Activated T-cell treated with anti-CD3 and anti-CD28 coated beads, Interleukin-2, amount 50 U/mL, for 4 hours (primary cell): ENCODE measurements at regions not wholly inside any gene's neighbourhood (a gene's known extent, or its start where the extent isn't known, plus 50 kb on each side); places are given as distances from the start of the nearest gene placed in this dataset.

Experiments used
- ATAC-seq, 2 donors: fragments of 200-7000 bp; cut with Tn5 transposase; one replicate each; pipeline ENCODE4 v1.10.0; 2021
- DNase-seq: peaks from one replicate; pipeline ENCODE4 v3.0.0-alpha.2; 2020
- H3K27me3 Mint-ChIP-seq: one replicate; pipeline ENCODE4 v1.8.0; 2021; ENCODE audit warnings: low read depth, mixed read lengths
- H3K36me3 Mint-ChIP-seq: one replicate; pipeline ENCODE4 v1.8.0; 2022; ENCODE audit warnings: mixed read lengths; ENCODE audit not compliant: insufficient read depth
- H3K4me1 Mint-ChIP-seq: one replicate; pipeline ENCODE4 v1.8.0; 2021; ENCODE audit warnings: low read depth, mixed read lengths
- H3K4me3 Mint-ChIP-seq: one replicate; pipeline ENCODE4 v1.8.0; 2021; ENCODE audit warnings: mild to moderate bottlenecking, moderate library complexity, mixed read lengths
- H3K9me3 Mint-ChIP-seq: one replicate; pipeline ENCODE4 v1.8.0; 2021; ENCODE audit warnings: mixed read lengths

GRCh38 chr20:59453759-59454560, 150.4 kb upstream of the PHACTR3 start:
- Mint-ChIP-seq H3K36me3 (no peaks in the 10 kb centered on the region), H3K4me1 (peaks cover 2% of the 10 kb centered on the region), H3K9me3 (no peaks in the 10 kb centered on the region), H3K27me3 (peaks cover 30% of the 10 kb centered on the region), H3K4me3 (no peak overlapping the region)
- ATAC-seq (no peak), DNase-seq (no peak)

GRCh38 chr20:59455402-59456341, 148.7 kb upstream of the PHACTR3 start:
- ATAC-seq = no peak
- Mint-ChIP-seq H3K4me1 (peaks cover 2% of the 10 kb centered on the region), H3K4me3 (no peak overlapping the region), H3K27me3 (peaks cover 18% of the 10 kb centered on the region), H3K36me3 (no peaks in the 10 kb centered on the region), H3K9me3 (no peaks in the 10 kb centered on the region)
- no peak for DNase-seq

- no peak for DNase-seq
- peaks cover 14% of the 10 kb centered on the region for H3K27me3 Mint-ChIP-seq
- no peaks in the 10 kb centered on the region for H3K36me3 Mint-ChIP-seq
- no peak for ATAC-seq
- H3K4me3 Mint-ChIP-seq = no peak overlapping the region
- peaks cover 2% of the 10 kb centered on the region for H3K4me1 Mint-ChIP-seq
- no peaks in the 10 kb centered on the region for H3K9me3 Mint-ChIP-seq
Observed at GRCh38 chr20:59456342-59457279, 147.7 kb upstream of the PHACTR3 start.

DNA sequence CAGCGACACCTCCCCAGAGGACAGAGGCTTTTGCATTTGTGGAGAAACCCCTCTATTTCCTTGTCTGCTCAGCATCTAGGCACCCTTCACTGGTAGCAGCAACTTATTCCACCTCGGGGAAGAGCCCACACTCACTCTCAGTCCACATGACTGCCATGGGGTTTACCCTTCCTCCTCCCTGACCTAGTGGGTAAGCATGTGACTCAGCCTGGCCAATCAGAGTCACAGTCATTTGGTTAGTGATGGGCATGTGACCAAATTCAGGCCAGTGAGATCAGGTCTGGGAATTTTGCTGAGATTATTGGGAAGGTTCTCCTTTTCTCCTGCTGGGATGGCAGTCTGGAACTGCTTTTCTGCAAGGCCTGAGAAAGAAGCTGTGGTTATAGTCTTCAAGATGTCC, 145.7 kb upstream of the PHACTR3 start:
- no peaks in the 10 kb centered on the region for H3K9me3 Mint-ChIP-seq
- H3K4me1 Mint-ChIP-seq = peaks cover 2% of the 10 kb centered on the region
- DNase-seq = no peak
- no peaks in the 10 kb centered on the region for H3K36me3 Mint-ChIP-seq
- no peak for ATAC-seq
- no peak overlapping the region for H3K4me3 Mint-ChIP-seq
- peaks cover 10% of the 10 kb centered on the region for H3K27me3 Mint-ChIP-seq

GRCh38 chr20:59459586-59459985, 144.8 kb upstream of the PHACTR3 start:
- Mint-ChIP-seq H3K4me3 (no peak overlapping the region), H3K4me1 (peaks cover 2% of the 10 kb centered on the region), H3K36me3 (no peaks in the 10 kb centered on the region), H3K9me3 (no peaks in the 10 kb centered on the region), H3K27me3 (peaks cover 10% of the 10 kb centered on the region)
- DNase-seq = no peak
- ATAC-seq = no peak

GRCh38 chr20:59460352-59460751, 144.0 kb upstream of the PHACTR3 start:
- no peak for ATAC-seq
- Mint-ChIP-seq H3K4me1 (peaks cover 2% of the 10 kb centered on the region), H3K27me3 (peaks cover 10% of the 10 kb centered on the region), H3K36me3 (no peaks in the 10 kb centered on the region), H3K9me3 (no peaks in the 10 kb centered on the region), H3K4me3 (no peak overlapping the region)
- DNase-seq = no peak

GRCh38 chr20:59461526-59461925, 142.8 kb upstream of the PHACTR3 start:
- H3K4me3 Mint-ChIP-seq = no peak overlapping the region
- no peak for ATAC-seq
- H3K27me3 Mint-ChIP-seq = peaks cover 10% of the 10 kb centered on the region

GRCh38 chr20:59462249-59462648, 142.1 kb upstream of the PHACTR3 start:
- Mint-ChIP-seq H3K27me3 (peaks cover 10% of the 10 kb centered on the region), H3K4me1 (no peaks in the 10 kb centered on the region), H3K36me3 (no peaks in the 10 kb centered on the region), H3K9me3 (no peaks in the 10 kb centered on the region), H3K4me3 (no peak overlapping the region)
- DNase-seq = no peak
- ATAC-seq = no peak

More at GRCh38 chr20:59461526-59461925, 142.8 kb upstream of the PHACTR3 start:
- Mint-ChIP-seq H3K36me3 (no peaks in the 10 kb centered on the region), H3K9me3 (no peaks in the 10 kb centered on the region), H3K4me1 (no peaks in the 10 kb centered on the region)
- no peak for DNase-seq

GRCh38 chr20:59463541-59463940, 140.8 kb upstream of the PHACTR3 start:
- H3K4me1 Mint-ChIP-seq = no peaks in the 10 kb centered on the region
- no peak overlapping the region for H3K4me3 Mint-ChIP-seq
- no peak for ATAC-seq
- H3K27me3 Mint-ChIP-seq = peaks cover 5% of the 10 kb centered on the region
- H3K36me3 Mint-ChIP-seq = no peaks in the 10 kb centered on the region
- no peak for DNase-seq
- H3K9me3 Mint-ChIP-seq = no peaks in the 10 kb centered on the region

DNA sequence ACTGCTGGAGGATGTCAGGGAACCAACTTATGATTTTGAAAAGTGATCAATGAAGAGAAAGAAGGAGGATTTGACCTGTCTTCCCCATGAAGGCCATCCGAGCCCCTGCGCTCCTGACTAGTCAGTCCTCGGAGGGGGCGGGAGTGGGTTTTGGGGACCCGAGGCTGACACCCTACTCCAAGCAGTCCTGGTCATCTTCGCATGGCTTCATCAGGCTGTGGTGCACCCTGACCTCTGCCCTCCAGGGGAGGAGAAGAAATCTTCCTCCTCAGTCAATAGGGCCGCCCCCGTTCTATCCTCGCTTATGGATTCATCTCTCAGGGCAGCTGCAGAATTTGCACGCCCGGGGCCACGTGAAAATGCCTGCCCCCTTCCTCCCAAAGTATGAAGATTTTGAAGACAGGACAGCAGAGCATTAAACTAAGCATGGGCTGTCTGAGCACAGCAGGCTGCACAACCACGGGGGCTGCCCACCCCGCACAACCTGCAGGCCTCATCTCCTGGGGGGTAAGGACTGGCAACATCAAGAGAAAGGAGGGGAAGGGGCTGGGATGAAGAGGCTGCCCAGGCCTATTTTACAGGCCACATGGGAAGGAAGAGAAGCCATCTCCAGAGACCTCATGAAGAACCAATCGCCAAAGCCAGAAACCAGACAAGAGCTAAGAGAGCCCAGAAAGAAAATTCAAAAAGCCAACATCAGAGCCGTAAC, 138.1 kb upstream of the PHACTR3 start:
- no peaks in the 10 kb centered on the region for H3K4me1 Mint-ChIP-seq
- H3K36me3 Mint-ChIP-seq = no peaks in the 10 kb centered on the region
- H3K4me3 Mint-ChIP-seq = no peak overlapping the region
- no peaks in the 10 kb centered on the region for H3K27me3 Mint-ChIP-seq
- DNase-seq (no peak), ATAC-seq (no peak)
- no peaks in the 10 kb centered on the region for H3K9me3 Mint-ChIP-seq

DNA sequence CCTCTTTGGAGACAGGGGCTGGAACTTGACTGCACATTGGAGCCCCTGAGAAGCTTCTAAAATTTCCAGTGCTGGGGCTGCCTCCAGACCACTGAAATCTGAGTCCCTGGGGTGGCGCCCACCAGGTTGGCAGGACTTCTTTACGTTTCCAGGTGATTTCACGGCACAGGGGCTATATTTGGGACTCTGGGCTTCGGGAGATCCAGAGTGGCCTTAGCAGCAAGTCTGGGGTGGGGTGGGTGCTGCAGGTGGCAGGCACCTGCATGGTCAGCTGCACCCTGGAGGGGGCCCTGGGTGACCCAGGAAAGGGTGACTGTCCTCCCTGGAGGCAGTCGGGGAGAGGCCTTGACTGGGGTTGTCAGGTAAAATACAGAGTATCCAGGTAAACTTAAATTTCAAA, 135.5 kb upstream of the PHACTR3 start:
- ATAC-seq (no peak), DNase-seq (no peak)
- Mint-ChIP-seq H3K4me3 (no peak overlapping the region), H3K4me1 (no peaks in the 10 kb centered on the region), H3K27me3 (peaks cover 3% of the 10 kb centered on the region), H3K9me3 (no peaks in the 10 kb centered on the region), H3K36me3 (no peaks in the 10 kb centered on the region)

- Mint-ChIP-seq H3K9me3 (no peaks in the 10 kb centered on the region), H3K27me3 (peaks cover 5% of the 10 kb centered on the region), H3K4me1 (no peaks in the 10 kb centered on the region), H3K4me3 (no peak overlapping the region), H3K36me3 (no peaks in the 10 kb centered on the region)
- ATAC-seq (no peak), DNase-seq (no peak)
Observed at GRCh38 chr20:59469267-59470252, 134.8 kb upstream of the PHACTR3 start.

DNA sequence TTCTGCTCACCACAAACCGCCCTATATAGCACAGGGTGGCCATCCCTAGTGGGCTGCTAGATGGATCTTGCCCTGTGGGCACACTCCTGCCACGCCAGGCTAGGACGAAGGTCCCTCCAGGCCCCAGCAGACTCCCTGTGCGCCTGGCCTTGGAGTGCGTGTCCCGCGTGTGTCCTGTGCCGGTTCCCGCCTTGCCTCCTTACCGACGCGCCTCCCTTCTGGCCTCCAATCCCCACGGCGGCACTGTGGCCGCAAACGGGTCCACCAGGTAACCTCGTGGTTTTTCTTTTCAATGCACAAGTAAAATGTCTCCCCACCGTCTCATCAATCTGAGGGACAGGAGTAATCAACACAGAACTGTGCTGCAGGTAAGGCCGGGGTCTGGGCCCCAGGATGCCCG, 133.8 kb upstream of the PHACTR3 start:
- Mint-ChIP-seq H3K27me3 (peaks cover 5% of the 10 kb centered on the region), H3K9me3 (no peaks in the 10 kb centered on the region), H3K4me3 (no peak overlapping the region), H3K4me1 (no peaks in the 10 kb centered on the region), H3K36me3 (no peaks in the 10 kb centered on the region)
- no peak for DNase-seq
- no peak for ATAC-seq
